ENCODE measurements at regions not wholly inside any gene's neighbourhood (a gene's known extent, or its start where the extent isn't known, plus 50 kb on each side); places are given as distances from the start of the nearest gene placed in this dataset.

- TF ChIP-seq CTCF (IDR thresholded peaks at IDR 0.05) (no peak), EZH2 (IDR thresholded peaks at IDR 0.05) (no peak)
These were observed 542.0 kb upstream of the TRPC7 start for GRCh38 chr5:136907371-136907770.

Measured in neural progenitor cell (in vitro differentiated cells).